HEK293 (cell line): ENCODE measurements at regions not wholly inside any gene's neighbourhood (a gene's known extent, or its start where the extent isn't known, plus 50 kb on each side); places are given as distances from the start of the nearest gene placed in this dataset.

ENCODE experiments used
- CTCF ChIP-seq: fragments of 450-650 bp; formaldehyde crosslinking; IDR thresholded peaks from 2 replicates; pipeline ENCODE4 v1.5.1; 2016; ENCODE audit warnings: missing biosample characterization, missing genetic modification characterization
- EGR2 ChIP-seq: fragments of 450-650 bp; formaldehyde crosslinking; IDR thresholded peaks from 2 replicates; pipeline ENCODE4 v1.5.1; 2016; ENCODE audit warnings: low read depth, missing biosample characterization, missing genetic modification characterization
- FEZF1 ChIP-seq: fragments of 450-650 bp; formaldehyde crosslinking; IDR thresholded peaks from 2 replicates; pipeline ENCODE4 v1.5.1; 2016; ENCODE audit warnings: missing biosample characterization, missing genetic modification characterization
- KLF1 ChIP-seq: fragments of 450-650 bp; formaldehyde crosslinking; IDR thresholded peaks from 2 replicates; pipeline ENCODE4 v1.5.1; 2016; ENCODE audit warnings: missing biosample characterization, missing genetic modification characterization
- MZF1 ChIP-seq: fragments of 450-650 bp; formaldehyde crosslinking; IDR thresholded peaks from 2 replicates; pipeline ENCODE4 v1.5.1; 2017; ENCODE audit warnings: missing biosample characterization, missing genetic modification characterization, borderline replicate concordance
- ZNF202 ChIP-seq: fragments of 450-650 bp; formaldehyde crosslinking; IDR thresholded peaks from 2 replicates; pipeline ENCODE4 v1.5.1; 2016; ENCODE audit warnings: missing biosample characterization, missing genetic modification characterization, borderline replicate concordance
- ZNF433 ChIP-seq: fragments of 450-650 bp; formaldehyde crosslinking; IDR thresholded peaks from 2 replicates; pipeline ENCODE4 v1.5.1; 2016; ENCODE audit warnings: missing biosample characterization, missing genetic modification characterization, low read depth

GRCh38 chr13:85582890-85583289, 216.3 kb downstream of the SLITRK6 start:
- TF ChIP-seq CTCF (no peak), MZF1 (tag by site-specific recombination) (no peak), ZNF202 (tag by site-specific recombination) (no peak), EGR2 (tag by site-specific recombination) (no peak), FEZF1 (tag by site-specific recombination) (no peak), ZNF433 (tag by site-specific recombination) (no peak), KLF1 (no peak)
